ENCODE measurements at regions not wholly inside any gene's neighbourhood (a gene's known extent, or its start where the extent isn't known, plus 50 kb on each side); places are given as distances from the start of the nearest gene placed in this dataset.
"Not testable (repeated sequence)": the region's sequence is repeated elsewhere in the genome, so short reads cannot be mapped to it uniquely, and the experiment has no call there.

DNA sequence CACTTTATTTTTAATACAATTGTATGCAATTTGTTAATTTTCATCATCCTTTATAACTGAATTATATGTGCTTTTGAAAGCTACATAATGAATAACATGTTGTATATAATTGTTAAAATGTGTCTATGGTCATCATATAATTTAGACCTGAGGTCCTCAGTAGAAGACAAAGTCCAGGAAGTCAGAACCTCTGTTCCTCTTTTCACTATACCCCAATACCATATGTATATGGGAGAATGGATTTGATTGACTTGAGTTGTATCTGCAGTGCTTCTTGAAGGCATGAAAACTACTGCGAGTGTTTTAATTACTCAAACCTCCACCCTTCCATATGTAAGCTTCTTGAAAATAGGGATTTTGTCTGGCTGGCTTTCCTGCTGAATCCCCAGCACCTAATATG lies 140.7 kb upstream of the NEDD9 start:
- DNase-seq (no peak), ATAC-seq (no peak)
- intact Hi-C loops (cut with DNase I) = no loop called here

DNA sequence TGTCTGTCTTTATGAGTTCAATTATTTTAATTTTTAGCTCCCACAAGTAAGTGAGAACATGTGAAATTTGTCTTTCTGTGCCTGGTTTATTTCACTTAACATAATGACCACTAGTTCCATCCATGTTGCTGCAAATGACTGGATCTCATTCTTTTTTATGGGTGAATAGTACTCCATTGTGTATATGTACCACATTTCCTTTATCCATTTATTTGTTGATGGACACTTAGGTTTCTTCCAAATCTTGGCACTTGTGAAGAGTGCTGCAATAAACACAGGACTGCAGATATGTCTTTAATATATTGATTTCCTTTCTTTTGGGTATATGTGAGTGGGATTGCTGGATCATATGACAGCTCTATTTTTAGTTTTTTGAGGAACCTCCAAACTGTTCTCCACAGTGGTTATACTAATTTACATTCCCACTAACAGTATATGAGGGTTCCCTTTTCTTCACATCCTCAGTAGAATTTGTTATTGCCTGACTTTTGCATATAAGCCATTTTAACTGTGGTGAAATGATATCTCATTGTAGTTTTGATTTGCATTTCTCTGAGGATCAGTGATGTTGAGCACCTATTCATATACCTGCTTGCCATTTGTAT lies 139.8 kb upstream of the NEDD9 start:
- ATAC-seq; intact Hi-C loops (cut with DNase I); DNase-seq: not testable (repeated sequence)

DNA sequence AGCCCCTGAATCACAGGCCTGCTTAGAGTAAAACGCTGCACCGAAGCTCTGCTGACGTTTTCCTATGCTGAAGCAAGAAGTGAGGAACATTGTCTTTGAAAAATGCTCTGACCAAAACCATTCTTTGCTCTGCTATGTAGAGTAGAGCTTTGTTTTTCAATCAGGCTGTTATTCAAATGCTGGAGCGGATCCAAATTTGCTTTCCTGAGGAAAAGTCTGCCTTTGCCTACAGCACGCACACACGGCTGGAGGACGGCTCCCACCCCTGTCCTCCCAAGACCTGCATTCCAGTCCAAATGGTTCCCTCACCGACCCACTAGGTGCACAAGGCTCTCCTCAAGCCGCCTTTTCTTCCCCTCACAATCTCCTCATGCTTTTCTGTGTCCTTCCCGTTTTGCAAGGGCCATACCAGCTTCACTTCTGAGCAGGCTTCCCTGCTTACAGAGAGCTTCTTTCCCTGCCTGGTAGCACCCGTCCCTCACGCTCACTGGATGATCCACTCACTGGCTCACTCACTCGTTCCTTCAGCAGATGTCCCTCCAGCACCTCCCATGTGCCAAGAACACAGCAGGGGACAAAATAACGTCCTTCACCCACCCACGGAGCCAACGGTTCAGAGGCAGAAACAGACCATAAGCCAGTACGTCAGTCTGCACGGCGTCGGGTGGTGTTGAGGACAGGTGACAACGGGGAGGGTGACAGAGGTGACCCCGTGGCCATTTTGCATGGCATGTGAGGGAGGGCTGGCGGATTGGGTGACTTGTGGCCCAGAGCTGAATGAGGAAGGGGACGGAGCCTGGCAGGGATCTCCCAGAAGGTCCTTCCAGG lies 137.9 kb upstream of the NEDD9 start:
- ATAC-seq (peak; percentile 39 to 42), DNase-seq (no peak)
- intact Hi-C loops (cut with DNase I) = no loop called here

DNA sequence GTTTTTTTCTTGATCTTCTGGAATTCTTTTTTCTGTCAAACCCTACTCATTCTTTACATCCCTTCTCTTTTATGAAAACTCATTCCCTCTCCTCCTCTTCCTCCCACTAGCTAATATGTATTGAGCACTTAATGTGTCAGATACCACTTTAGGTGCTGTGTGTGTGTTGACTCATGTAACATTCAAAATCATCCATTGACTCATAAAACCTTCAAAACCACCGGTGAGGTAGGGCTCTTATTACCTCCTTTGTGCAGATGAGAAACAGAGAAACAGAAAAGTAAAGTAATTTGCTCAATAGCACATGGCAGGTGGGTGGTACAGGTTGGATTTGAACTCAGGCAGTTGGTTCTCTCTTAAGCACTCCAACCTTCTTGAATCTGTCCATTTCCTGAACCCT lies 136.3 kb upstream of the NEDD9 start:
- intact Hi-C loops (cut with DNase I) = loop anchor here (10.0 kb wide), 2 partner anchors 46 to 134 kb away; partner anchors contain the start of gene NEDD9 (in 1 of the 2)
- DNase-seq (no peak), ATAC-seq (no peak)

DNA sequence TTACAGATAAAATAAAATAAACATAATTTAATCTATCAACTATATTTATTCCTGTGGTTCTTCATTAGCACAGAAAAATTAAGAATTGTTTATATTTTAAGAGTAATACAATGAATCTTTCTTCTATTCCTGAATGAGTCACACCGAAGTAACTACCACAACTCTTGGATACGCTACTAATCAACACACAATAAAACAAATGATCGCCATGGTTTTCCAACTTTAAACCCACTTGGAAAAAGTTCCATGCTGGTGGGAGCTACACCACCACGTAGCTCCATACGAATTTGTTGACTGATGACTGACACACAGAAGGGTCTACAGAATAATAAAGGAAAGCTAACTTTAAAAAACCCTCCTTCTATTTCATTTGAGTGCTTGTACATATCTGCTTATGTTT lies 135.8 kb upstream of the NEDD9 start:
- ATAC-seq (no peak), DNase-seq (no peak)
- intact Hi-C loops (cut with DNase I) = loop anchor here (10.0 kb wide), 2 partner anchors 47 to 133 kb away; partner anchors contain the start of gene NEDD9 (in 1 of the 2)

DNA sequence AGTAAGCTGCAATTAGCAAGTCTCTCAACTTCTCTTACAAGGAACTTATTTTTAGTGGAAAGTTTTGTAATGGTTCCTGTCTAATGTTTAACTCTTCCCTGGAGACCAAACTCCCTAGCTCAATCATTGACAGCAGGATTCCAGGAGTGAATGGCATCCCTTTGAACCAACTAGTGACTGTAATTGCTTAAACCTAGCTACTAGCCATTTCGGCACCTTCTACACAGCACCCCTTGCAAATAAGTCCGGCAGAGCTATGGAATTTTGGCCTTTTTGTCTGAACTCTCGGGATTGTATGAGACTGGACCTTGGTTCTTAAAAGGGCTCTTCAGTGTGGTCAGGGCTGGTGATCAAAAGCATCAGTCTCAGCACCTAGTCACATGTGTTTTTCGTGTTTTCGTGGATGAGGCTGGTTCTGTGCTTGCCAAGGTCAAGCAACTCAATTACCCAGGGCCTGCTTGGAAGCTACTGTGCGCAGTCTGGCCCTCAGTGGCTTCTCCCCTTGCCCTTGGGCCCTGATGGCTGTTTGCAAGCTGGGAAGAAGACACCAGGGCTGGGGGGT lies 135.3 kb upstream of the NEDD9 start:
- no peak for ATAC-seq
- intact Hi-C loops (cut with DNase I) = loop anchor here (10.0 kb wide), 2 partner anchors 47 to 133 kb away; partner anchors contain the start of gene NEDD9 (in 1 of the 2)

DNA sequence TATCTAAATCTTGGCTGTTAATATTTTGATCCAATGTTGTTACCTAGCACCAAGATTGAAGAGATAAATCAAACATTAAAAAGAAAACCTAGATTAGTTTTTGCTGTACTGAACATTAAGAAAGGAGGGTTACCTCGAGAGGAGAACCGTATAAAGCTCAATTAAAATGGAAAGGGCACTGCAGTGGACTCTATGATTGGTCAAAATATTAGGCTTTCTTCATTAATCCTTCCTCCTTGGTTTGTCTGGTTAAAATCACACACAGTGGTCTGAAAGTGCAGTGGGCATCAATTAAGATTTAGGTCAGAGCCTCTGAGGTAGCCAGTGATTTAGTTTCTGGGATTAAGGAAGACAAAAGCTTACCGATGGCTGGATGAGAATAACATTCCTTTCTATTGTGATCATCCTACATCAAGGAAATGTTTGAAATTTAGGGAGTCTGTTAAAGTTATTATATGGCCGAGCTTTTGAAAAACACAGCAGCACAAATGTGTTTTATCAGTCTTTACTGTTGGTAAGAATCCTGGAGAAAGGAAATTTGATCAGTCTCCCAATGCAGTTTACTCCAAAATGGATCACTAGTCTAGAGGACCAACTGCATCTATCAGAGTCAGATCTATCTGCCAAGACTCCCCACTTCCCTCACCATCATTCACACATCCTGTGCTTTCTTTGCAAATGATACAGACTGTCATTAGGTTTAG lies 134.6 kb upstream of the NEDD9 start:
- DNase-seq (no peak), ATAC-seq (no peak)
- intact Hi-C loops (cut with DNase I) = loop anchor here (10.0 kb wide), 2 partner anchors 48 to 132 kb away; partner anchors contain the start of gene NEDD9 (in 1 of the 2)

More for the DNA sequence above, 135.3 kb upstream of the NEDD9 start:
- DNase-seq = no peak

DNA sequence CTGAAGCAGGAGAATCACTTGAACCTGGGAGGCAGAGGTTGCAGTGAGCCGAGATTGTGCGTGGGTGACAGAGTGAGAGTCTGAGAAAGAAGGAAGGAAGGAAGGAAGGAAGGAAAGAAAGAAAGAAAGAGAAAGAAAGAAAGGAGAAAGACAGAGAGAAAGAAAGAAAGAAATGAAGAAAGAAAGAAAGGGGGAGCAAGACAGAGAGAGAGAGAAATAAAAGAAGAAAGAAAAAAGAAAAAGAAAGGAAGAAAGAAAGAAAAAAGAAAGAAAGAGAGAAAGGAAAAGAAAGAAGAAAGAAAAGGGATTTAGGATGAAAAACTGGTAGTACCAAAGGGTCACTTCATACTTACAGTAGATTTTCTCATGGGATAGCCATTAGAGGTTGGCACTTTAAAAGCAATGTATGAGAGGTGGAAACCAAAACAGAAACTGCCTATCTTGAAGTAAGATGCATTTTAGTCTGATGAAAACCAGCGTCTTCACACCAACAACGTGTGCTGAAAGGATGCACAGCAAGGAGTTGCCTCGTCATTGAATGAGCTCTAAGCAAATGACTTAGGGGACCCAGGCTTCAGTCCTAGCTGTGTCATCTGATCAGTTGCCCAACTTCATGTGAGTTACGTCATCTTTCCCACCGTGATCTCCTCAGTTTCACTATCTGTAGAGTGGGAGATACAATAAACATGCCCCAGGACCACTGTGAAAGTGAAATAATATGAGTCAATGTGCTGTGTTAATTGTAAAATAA lies 133.9 kb upstream of the NEDD9 start:
- intact Hi-C loops (cut with DNase I) = loop anchor here (10.0 kb wide), 2 partner anchors 48 to 132 kb away; partner anchors contain the start of gene NEDD9 (in 1 of the 2)
- no peak for DNase-seq
- ATAC-seq = no peak

DNA sequence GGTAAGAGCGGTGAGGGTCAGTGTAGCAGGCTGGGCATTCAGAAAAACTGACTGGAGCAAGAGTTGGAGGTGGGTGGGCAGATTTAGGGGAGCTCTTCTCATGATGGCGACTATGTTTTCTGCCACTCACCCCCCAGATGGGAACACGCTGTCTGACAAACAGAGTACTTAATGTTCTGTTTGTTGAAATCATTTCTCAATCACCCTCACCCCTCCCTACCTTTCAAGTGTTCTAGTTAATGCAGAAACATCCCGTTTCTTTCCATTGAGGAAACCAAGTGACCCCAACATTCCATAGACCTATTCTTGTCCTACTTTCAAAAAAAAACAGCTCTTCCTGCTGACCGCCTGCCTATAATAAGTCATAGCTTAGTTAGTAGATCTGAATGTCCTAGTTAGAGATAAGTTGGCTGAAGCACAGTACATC lies 132.5 kb upstream of the NEDD9 start:
- DNase-seq (no peak), ATAC-seq (peak; percentile 75 to 76)
- intact Hi-C loops (cut with DNase I) = loop anchor here (10.0 kb wide), 2 partner anchors 50 to 130 kb away; partner anchors contain the start of gene NEDD9 (in 1 of the 2)

DNA sequence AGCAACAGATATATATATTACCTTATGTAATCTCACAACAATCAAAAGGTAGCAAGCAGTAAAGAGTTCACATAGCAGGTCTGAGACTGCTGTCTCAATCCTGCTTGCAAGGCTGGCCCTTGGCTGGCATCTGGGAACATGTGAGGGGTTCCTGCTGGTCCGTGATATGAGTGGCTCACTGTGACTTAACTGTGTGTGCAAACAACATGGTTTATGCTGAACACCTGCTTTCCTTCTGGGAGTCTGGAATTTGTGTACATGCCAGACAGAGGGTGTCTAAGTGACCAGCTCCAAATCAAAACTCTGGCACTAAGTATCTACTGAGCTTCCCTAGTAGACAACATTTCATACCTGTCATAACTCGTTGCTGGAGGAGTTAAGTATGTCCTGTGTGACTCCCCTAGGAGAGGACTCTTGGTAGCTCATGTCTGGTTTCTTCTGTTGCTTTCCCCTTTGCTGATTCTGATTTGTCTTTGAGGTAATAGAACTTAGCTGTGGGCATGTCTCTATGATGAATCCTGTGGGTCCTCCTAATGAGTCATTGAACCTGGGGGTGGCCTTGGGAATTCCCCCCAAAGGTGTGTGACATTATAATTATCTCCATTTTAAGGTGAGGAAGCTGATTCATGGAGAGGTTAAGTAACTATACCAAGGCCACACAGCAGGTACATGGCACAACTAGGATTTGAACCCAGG lies 131.6 kb upstream of the NEDD9 start:
- DNase-seq (no peak), ATAC-seq (no peak)
- intact Hi-C loops (cut with DNase I) = loop anchor here (10.0 kb wide), 2 partner anchors 51 to 129 kb away; partner anchors contain the start of gene NEDD9 (in 1 of the 2)

DNA sequence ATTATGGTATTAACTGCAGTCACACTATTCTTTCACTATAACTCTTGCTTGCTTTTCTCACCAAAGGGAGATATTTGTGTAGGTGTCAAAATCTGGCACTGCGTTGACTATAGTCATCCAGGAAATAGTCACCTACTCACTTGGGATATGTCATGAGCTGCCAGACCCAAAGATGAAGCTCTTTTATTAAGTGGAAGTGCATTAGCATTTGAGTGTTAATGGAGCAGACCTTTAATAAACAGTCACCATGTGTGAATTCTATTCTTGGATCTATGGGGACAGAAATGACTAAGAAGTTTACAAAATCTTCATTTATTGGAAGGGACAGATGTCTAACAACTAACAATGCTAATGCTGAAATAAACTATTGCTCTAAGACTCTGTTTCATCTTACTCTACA lies 130.1 kb upstream of the NEDD9 start:
- intact Hi-C loops (cut with DNase I) = loop anchor here (10.0 kb wide), 2 partner anchors 52 to 128 kb away; partner anchors contain the start of gene NEDD9 (in 1 of the 2)
- ATAC-seq (no peak), DNase-seq (no peak)

DNA sequence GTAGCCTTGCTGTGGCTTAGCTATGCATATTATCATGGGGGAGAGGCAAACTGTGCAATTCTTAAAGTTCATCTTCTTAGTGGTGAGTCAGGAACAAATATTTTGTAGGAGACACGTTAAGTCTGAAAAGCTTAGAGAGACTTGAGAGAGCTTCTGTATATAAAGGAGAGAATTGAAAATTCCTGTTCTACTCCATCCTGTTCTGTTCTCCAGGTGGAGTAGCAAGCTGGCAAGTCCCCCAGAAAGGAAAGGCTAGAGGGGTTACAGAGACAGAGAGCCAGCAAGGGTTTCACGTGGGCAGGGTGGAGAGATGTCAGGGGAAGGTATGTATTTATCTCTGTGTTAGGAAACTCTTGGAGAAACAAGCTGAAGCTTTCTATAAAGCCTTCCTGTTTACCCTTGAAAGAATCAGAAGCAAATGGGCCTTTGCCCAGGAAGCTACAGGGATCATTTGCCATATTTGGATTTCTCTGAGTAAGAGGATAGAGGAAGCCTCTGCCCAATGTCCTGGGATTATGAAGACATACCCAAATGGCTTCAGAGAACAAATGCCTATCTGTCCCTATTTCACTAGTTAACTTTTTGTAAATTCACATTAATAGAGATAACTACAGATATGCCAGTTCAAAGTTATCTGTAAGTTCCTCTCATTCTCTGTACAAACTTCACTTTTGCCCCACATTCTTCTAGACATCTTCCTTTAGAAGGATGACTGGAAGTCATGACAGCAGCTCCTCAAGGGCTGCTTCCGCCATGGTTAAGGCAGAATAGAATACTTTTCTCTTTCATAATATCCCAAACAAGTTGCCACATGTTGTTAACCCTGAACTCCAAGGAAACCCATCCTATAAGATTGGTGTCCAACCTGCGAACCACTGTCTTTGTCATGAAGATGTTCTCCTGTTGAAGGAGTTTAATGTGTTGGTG lies 126.7 kb upstream of the NEDD9 start:
- peak in 1 of 2 donors; percentile 36 for ATAC-seq
- intact Hi-C loops (cut with DNase I) = loop anchor here in 1 of 2 donors (10.0 kb wide), 1 partner anchor 134 kb away; no protein-coding TSS in a partner anchor
- DNase-seq = no peak

DNA sequence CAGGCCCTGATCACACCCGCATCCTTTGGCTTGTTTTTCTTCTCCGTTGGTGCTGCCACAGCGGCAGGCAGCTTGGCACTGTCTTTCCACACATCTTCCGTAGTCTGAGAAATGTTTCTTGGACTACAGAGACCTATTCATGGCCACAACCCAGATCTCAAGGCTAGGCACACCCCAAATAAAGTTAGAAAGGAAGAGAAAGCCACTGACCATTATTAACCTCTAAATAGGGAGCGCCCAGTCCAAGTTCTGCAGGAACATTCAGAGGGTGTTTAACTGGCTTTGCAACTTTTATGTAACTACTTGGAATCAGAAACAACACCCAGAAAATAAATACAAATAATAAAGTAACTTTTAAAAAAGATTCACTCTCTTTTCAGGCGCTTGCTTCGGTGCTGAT lies 124.8 kb upstream of the NEDD9 start:
- intact Hi-C loops (cut with DNase I) = loop anchor here in 1 of 2 donors (10.0 kb wide), 1 partner anchor 132 kb away; no protein-coding TSS in a partner anchor
- ATAC-seq = peak; percentile 15 to 25
- DNase-seq = no peak

DNA sequence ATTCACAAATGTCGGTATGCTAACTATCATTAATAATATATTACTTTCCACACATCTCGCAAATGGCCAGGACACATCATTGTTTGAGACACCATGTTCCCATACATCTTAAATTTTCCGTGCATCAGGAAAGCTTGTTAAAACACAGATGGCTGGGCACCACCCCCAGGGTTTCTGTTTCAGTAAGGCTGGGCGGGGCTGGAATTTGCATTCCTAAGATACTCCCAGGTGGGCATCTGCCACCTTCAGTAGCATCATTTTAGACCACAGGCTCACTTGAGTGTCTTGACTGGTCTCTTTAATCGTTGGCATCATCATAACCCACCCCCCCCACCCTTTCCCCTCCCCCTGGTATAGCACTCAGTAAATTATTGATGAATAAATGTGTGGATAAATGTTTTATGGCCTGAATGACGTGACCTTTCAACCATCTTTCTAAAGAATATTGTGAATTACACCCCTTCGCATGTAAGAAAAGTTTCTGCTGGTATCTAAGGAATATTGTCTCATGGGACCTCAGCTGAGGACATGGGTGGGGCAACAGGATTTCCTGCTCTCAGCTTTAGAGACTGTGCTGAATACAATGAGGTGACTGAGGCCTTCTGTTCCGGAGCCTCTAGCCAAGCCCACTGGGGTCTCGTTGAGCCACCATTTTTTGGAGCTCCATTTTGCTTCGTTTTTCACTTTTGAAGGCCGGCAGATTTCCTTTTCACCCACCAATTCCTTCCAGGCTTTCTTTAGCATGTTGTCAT lies 124.1 kb upstream of the NEDD9 start:
- ATAC-seq = peak; percentile 50 to 64
- DNase-seq = peak; percentile 55

DNA sequence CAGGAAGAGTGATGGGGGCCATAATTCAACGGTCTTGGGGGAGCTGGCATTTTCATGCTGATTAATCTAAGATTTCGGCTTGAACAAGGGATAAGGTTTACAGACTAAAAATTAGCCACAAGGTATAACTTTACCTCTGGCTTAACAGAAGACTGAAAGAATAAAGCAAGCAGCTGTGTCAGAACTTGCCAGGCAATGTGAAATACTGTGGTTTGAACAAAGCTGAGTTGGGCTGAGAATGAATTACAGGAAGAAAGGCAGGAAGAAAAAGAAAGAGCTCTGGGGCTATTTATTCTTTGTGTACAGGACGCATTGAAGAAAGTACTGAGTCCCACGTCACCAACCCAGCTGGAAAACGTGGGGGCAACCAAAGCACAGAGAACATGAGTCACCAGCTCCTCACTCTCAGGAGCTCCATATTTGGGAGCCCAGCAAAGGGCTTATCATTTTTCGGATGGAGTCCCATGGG lies 121.5 kb upstream of the NEDD9 start:
- ATAC-seq = peak; percentile 84 to 86

More for the DNA sequence above, 124.1 kb upstream of the NEDD9 start:
- intact Hi-C loops (cut with DNase I) = loop anchor here in 1 of 2 donors (10.0 kb wide), 1 partner anchor 132 kb away; no protein-coding TSS in a partner anchor

More for the DNA sequence above, 121.5 kb upstream of the NEDD9 start:
- intact Hi-C loops (cut with DNase I) = loop anchor here in 1 of 2 donors (10.0 kb wide), 1 partner anchor 129 kb away; no protein-coding TSS in a partner anchor
- DNase-seq = peak; percentile 63

Measured in left cardiac atrium (tissue), 4 donors.